KMS-11 (cell line): ENCODE measurements at regions not wholly inside any gene's neighbourhood (a gene's known extent, or its start where the extent isn't known, plus 50 kb on each side); places are given as distances from the start of the nearest gene placed in this dataset.

ENCODE experiments used
- H2AFZ ChIP-seq: fragments of 200-600 bp; sonication (generic); 2 replicates; pipeline ENCODE4 v1.6.1; 2016; ENCODE audit warnings: antibody characterized with exemption, mixed run types, low read depth
- H3K27ac ChIP-seq: fragments of 200-600 bp; sonication (generic); 2 replicates; pipeline ENCODE4 v1.6.1; 2016; ENCODE audit warnings: mild to moderate bottlenecking, mixed run types
- H3K27me3 ChIP-seq: fragments of 200-600 bp; sonication (generic); 2 replicates; pipeline ENCODE4 v1.6.1; 2017; ENCODE audit warnings: mild to moderate bottlenecking, low read depth, mixed run types, moderate library complexity; ENCODE audit not compliant: insufficient read depth
- H3K36me3 ChIP-seq: fragments of 200-600 bp; sonication (generic); 2 replicates; pipeline ENCODE4 v1.6.1; 2017; ENCODE audit warnings: mild to moderate bottlenecking, mixed run types; ENCODE audit not compliant: insufficient read depth
- H3K4me1 ChIP-seq: fragments of 200-600 bp; sonication (generic); 2 replicates; pipeline ENCODE4 v1.6.1; 2016; ENCODE audit warnings: mild to moderate bottlenecking, low read depth, mixed run types; ENCODE audit not compliant: poor library complexity, severe bottlenecking
- H3K4me2 ChIP-seq: fragments of 200-600 bp; sonication (generic); 2 replicates; pipeline ENCODE4 v1.7.0; 2016; ENCODE audit warnings: mild to moderate bottlenecking, mixed run types
- H3K4me3 ChIP-seq: fragments of 200-600 bp; sonication (generic); IDR thresholded peaks from 2 replicates; pipeline ENCODE4 v1.6.1; 2017; ENCODE audit warnings: low read depth, low read length, mixed read lengths; ENCODE audit not compliant: insufficient read depth
- H3K79me2 ChIP-seq: fragments of 200-600 bp; sonication (generic); 2 replicates; pipeline ENCODE4 v1.6.1; 2016; ENCODE audit warnings: low read depth, mixed run types; ENCODE audit not compliant: insufficient read depth
- H3K9ac ChIP-seq: fragments of 200-600 bp; sonication (generic); 2 replicates; pipeline ENCODE4 v1.6.1; 2016; ENCODE audit warnings: mild to moderate bottlenecking, mixed run types
- H4K20me1 ChIP-seq: fragments of 200-600 bp; sonication (generic); 2 replicates; pipeline ENCODE4 v1.6.1; 2016; ENCODE audit warnings: mild to moderate bottlenecking, mixed run types; ENCODE audit not compliant: insufficient read depth
- TF ChIP-seq, protein P1 (sequence below): fragments of 200-600 bp; sonication (generic); conservative IDR thresholded peaks from 2 replicates; pipeline ENCODE4 v1.6.1; 2017; ENCODE audit warnings: low read depth, mild to moderate bottlenecking, antibody characterized with exemption, low read length, moderate library complexity, mixed read lengths

DNA sequence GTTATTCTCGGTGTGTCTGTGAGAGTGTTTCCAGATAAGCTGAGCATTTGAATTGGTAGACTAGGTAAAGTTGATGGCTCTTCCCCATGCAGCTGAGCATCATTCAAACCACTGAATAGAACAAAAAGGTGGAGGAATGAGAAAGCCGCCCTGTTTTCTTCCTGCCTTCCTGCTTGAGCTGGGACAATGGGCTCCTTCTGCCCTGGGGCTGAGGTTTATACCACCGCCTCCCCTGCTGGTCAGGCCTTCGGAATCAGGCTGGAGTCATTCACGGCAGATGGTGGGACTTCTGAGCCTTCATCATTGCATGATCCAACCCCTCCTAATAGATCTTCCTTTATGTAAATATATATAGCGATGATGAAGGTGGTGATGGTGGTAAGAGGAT, 124.9 kb downstream of the ANKRD60 start:
- no peak overlapping the region for H2AFZ ChIP-seq
- H3K4me3 ChIP-seq: no peak overlapping the region
- no peak overlapping the region for H3K4me2 ChIP-seq
- no peaks in the 10 kb centered on the region for H4K20me1 ChIP-seq
- no peak overlapping the region for H3K9ac ChIP-seq
- H3K27ac ChIP-seq: no peak overlapping the region
- peaks cover 32% of the 10 kb centered on the region; the same call in 1 of the 2 replicates for H3K27me3 ChIP-seq
- TF ChIP-seq, protein P1, sequence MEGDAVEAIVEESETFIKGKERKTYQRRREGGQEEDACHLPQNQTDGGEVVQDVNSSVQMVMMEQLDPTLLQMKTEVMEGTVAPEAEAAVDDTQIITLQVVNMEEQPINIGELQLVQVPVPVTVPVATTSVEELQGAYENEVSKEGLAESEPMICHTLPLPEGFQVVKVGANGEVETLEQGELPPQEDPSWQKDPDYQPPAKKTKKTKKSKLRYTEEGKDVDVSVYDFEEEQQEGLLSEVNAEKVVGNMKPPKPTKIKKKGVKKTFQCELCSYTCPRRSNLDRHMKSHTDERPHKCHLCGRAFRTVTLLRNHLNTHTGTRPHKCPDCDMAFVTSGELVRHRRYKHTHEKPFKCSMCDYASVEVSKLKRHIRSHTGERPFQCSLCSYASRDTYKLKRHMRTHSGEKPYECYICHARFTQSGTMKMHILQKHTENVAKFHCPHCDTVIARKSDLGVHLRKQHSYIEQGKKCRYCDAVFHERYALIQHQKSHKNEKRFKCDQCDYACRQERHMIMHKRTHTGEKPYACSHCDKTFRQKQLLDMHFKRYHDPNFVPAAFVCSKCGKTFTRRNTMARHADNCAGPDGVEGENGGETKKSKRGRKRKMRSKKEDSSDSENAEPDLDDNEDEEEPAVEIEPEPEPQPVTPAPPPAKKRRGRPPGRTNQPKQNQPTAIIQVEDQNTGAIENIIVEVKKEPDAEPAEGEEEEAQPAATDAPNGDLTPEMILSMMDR: no peak
- H3K79me2 ChIP-seq: no peaks in the 10 kb centered on the region
- no peaks in the 10 kb centered on the region for H3K4me1 ChIP-seq
- H3K36me3 ChIP-seq: no peaks in the 10 kb centered on the region

DNA sequence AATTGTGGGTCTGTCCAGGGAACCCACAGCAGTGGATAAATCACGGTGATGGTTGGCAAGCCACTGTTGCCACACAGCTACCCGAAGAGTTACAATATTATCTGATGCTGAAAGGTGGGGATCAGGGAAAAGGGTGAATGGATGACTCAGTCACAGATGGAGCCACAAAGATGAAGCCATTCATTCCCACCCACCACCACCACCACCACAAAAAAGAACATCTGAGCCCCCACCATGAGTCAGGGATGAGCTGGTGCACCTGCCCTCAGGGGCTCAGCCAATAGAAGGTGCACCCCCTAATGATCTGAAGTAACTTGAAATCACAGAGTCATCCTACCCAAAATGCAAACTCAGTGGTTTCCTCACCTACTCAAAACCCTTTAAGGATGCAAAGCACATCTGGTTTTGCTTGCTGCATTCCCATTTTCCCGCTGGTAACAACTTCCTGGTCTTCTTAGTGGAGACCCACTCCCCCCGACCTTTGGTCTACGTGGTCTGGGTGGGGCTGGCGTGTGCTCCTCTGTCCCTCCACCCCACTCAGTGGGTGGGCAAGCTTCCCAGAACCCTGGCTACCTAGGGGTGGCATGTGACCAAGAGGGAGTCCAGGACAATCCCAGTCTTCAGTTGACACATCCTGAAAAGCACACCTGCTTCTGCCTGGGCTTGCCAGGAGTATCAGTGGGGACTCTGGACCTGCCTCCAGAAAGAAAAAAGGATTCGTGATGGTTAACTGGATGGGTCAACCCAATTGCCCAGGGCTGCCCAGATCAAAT, 125.5 kb downstream of the ANKRD60 start:
- TF ChIP-seq, protein P1: no peak
- Histone ChIP-seq H4K20me1 (no peaks in the 10 kb centered on the region), H3K4me1 (no peaks in the 10 kb centered on the region), H3K36me3 (no peaks in the 10 kb centered on the region), H3K4me3 (no peak overlapping the region), H3K79me2 (no peaks in the 10 kb centered on the region), H2AFZ (no peak overlapping the region), H3K4me2 (no peak overlapping the region), H3K27ac (no peak overlapping the region), H3K27me3 (peaks cover 38% of the 10 kb centered on the region; the same call in 1 of the 2 replicates), H3K9ac (no peak overlapping the region)

DNA sequence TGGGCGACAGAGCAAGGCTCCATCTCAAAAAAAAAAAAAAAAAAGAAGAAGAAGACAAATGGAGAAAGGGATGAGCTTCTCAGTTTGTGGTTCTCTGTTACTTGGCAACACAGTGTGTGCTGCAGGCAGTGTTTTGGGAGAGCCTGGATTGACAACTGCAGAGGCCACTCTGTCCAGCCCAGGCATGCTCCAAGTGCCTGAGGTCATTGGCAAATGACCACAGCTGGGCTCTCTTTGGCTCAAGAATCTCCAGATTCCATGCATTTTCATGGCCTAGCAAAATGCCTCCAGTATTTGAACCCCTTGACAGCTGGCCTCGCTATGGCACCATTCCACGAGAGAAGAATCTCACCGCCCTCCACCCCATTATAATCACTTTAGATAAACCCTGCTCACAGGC, 126.2 kb downstream of the ANKRD60 start:
- no peaks in the 10 kb centered on the region for H3K4me1 ChIP-seq
- H2AFZ ChIP-seq: no peak overlapping the region
- peaks cover 38% of the 10 kb centered on the region; the same call in 1 of the 2 replicates for H3K27me3 ChIP-seq

GRCh38 chr20:58100731-58101356, 127.6 kb downstream of the ANKRD60 start:
- TF ChIP-seq, protein P1: no peak
- no peak overlapping the region for H3K27ac ChIP-seq

More for the DNA sequence above, 126.2 kb downstream of the ANKRD60 start:
- Histone ChIP-seq H3K4me3 (no peak overlapping the region), H4K20me1 (no peaks in the 10 kb centered on the region), H3K79me2 (no peaks in the 10 kb centered on the region), H3K9ac (no peak overlapping the region), H3K4me2 (no peak overlapping the region), H3K36me3 (no peaks in the 10 kb centered on the region), H3K27ac (no peak overlapping the region)
- TF ChIP-seq, protein P1: no peak

More at GRCh38 chr20:58100731-58101356, 127.6 kb downstream of the ANKRD60 start:
- Histone ChIP-seq H3K4me1 (no peaks in the 10 kb centered on the region), H3K27me3 (peaks cover 38% of the 10 kb centered on the region; the same call in 1 of the 2 replicates), H3K79me2 (no peaks in the 10 kb centered on the region), H3K9ac (no peak overlapping the region), H3K36me3 (no peaks in the 10 kb centered on the region), H3K4me3 (no peak overlapping the region), H4K20me1 (no peaks in the 10 kb centered on the region), H2AFZ (no peak overlapping the region), H3K4me2 (no peak overlapping the region)
